GM19438 (cell line): ENCODE measurements at regions not wholly inside any gene's neighbourhood (a gene's known extent, or its start where the extent isn't known, plus 50 kb on each side); places are given as distances from the start of the nearest gene placed in this dataset.
"Not testable (repeated sequence)": the region's sequence is repeated elsewhere in the genome, so short reads cannot be mapped to it uniquely, and the experiment has no call there.

Experiments
- ATAC-seq: cut with Tn5 transposase; IDR thresholded peaks from one replicate; pipeline ENCODE4 v1.9.1; 2021; ENCODE audit warnings: low read depth; ENCODE audit not compliant: unreplicated experiment

DNA sequence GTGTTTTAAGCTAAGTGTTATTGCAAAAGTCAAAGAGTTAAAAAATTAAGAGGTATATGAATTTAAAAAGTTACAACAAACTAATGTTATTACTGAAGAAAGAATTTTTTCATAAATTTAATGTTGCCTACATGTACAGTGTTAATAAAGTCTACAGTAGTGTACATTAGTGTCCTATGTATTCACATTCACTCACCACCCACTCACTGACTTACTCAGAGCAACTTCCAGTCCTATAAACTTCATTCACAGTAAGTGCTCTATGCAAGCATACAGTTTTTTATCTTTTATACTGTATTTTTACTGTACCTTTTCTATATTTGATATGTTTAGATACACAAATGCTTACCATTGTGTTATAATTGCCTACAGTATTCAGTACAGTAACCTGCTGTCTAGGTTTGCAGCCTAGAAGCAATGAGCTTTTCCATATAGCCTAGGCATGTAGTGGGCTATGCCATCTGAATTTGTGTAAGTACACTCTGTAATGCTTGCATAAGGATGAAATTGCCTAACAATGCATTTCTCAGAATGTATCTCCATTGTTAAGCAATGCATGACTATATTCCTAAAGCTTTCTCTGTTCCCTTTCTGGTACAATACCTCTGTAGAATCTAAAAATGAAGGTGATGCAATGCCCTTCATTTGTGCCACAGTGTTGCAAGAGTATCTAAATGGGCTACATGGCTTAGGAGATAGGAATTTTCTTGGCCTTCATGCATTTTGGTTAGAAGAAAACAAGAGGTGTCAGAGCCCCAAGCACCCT lies 370.8 kb upstream of the NT5C1B start:
- ATAC-seq, result no peak

DNA sequence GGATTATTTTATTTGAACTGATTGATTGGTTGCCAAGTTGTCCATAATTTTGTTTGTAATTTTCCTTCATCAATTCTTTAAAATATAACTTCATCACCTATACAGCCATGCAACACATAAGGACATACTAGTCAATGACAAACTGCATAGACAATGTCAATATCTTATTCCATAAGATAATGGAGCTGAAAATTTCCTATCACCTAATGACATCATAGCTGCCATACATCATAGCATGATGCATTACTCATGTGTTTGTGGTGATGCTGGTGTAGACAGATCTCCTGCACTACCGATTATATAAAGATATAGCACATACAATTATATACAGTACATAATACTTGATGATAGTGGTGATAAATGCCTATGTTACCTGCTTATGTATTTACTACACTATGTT lies 369.8 kb upstream of the NT5C1B start:
- ATAC-seq, result no peak

DNA sequence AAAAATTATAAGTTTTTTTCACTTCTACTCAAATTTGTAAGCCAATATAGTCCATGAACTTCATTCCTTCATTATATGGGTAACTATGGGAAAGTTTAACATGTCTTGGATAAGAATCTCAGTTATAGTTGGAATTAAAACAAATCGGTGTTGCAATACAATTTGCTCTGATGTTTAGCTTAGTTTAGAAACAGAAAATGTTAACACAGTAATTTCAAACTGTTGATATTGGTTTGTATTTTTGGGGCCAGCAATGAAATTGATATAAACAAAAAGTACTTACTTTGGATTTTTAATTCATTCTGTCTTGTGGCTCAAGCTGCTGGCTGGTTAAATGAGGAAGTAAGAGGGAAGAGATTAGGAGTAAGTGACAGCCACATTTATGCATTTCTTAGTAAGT lies 368.5 kb upstream of the NT5C1B start:
- ATAC-seq, result no peak

DNA sequence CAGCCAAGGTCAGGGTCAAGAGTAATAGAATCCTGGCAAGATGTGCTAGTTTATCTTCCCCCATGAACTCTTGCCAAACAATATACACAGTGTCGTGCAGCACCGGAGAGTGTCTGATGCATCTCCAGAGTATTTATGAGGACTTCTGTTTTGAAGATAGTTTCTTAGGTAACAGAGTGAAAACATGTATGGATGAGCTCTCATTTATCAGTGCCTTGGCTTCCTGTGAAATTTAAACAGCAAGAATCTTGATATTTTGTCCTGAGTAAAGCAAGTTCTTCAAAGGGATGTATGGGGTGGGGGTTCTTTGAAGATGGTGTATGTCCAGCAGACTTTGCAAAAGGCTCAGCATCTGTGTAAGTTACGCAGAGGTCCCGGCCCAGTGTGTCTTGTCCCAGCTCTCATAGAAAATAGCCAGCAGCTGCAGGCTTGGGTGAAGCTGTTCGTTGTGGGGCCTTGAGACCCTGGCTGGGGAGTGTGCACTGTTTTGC lies 361.0 kb upstream of the NT5C1B start:
- no peak for ATAC-seq

DNA sequence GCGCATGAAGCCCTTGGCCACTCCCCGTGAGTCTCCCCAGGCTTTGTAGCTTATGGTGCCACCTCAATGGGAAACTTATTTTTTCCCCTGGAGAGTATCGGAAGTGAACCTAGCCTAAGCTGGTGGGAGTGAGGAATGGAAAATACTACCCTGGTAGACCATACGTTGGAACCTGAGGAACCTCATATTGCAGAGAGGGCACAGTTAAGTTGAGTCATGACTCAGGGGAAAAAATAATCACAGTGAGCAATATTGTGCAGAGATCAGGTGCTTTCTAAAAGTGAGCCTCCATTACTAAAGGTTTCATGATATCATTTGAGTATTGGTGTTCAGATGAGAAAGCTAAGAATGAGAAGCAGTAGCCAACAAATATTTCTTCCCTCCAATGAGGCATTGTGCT lies 360.5 kb upstream of the NT5C1B start:
- ATAC-seq, result no peak

DNA sequence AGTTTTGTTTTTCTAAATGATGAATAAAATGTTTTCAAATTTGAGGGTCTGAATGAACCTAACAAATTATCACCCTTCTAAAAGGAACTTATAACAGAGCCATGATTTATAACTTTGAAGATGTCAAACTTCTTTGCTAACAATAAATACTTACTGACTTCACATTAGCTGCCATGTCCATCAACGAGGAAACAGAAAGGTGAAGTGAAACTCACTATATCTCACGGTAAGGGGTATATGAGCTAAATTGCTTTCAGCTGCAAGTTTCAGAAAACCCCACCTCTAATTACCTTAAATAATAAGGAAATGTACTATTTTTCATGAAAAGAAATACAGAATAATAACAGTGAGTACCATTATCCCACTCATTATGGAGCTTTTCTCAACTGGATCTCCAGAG lies 350.8 kb upstream of the NT5C1B start:
- ATAC-seq, result no peak

DNA sequence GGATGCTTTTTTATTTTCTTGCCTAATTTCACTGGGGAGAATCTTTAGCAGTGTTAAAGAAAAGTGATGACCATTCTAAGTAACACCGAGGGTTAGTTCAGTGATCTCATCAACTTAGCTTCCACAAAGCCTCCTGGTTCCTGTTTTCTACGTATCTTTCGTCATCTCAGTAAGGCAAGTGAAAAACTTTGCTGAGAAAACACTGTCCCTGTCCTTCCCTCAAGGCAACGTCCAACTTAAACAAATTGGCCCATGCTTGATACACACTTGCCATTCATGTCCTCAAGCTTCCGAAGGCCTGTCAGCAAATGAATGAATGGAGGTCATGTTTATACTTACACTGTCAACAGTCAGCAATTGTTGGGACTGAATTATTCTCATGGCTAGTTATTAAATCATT lies 350.4 kb upstream of the NT5C1B start:
- not testable (repeated sequence) for ATAC-seq

DNA sequence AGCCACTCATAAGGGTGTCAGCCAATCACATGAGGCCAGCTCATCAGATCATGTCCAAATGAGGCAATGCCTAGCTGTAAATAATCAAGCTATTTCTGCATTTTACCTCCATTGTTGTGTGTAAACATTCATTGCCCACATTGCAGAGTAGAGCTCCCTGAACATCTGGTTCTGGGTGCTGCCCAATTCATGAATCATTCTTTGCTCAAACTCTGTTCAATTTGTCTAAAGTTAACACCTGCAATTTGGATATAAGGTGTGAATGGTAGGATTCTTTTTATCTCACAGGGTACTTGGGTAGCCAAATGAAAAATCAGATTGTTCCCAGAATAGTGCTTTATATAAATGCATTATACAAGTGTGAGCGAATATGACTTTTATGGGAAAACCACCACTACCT lies 345.5 kb upstream of the NT5C1B start:
- ATAC-seq, result no peak

DNA sequence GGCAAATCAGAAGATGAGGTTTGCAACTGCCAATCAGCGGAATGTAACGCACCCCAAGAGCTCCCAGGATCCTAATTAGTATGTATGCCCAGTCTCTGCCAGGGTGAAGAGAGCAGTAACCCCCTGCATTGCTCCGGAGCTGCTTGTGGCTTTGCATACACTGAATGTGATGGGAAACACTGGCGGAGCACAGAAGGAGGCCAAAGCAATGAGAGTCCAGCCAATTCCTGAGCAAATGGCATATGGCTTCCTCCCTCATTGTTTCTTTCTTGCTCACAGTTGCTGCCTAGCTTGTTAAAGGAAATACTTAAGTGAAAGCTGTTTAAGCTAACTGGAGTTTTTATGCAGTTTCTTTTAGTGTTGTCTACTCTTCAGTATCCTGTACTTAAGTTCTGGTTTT lies 343.5 kb upstream of the NT5C1B start:
- ATAC-seq, result no peak

DNA sequence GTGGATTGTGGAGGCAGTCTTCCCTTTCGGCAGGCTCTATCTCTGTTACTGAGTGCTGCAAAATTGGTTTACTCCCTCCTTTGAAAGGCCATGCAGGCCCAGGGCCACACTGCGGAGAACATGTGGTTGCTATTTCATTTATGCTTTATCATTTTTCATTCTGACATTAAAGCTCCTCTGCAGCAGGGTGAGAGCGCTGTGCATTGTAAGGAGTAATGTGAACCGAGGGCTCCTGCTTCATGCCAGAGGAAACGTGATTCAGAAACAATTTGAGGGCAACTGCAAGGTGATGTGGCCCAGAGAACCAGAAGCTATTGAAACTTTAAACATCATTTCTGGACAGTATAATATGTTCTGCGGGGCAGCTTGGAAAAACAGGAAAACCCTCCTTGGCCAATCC lies 341.6 kb upstream of the NT5C1B start:
- no peak for ATAC-seq

DNA sequence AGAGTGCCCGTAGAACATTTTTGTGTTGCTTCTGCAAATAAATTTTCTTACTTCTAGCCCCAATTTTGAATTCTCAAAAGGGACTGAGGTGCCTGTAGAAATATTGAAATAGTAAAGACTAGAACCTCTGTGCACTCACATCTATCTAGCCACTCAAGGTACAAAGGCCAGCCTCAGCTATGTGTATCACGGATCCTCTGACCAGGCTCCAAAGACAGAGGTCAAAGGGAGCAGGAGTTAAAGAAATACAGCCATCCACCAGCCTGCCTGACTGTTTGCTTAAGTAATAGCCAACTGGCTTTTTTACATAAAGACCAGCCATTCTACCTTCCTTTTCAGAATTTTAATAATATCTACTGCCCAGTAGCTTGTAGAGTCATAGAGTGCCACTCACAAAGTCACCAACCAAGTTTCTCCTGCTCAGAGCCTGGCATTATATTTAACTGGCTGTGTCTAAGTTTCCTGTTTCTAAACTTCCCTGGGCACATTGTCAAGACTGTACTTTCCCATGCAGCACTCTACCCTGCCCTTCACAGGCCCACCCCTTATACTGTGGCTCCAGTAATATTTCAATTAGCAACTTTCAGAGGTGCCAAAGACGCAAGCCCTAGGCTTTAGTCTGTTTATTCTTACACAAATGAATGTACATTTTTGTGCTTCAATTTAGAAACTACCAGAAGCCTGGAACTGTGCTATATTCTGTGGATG lies 338.3 kb upstream of the NT5C1B start:
- no peak for ATAC-seq

DNA sequence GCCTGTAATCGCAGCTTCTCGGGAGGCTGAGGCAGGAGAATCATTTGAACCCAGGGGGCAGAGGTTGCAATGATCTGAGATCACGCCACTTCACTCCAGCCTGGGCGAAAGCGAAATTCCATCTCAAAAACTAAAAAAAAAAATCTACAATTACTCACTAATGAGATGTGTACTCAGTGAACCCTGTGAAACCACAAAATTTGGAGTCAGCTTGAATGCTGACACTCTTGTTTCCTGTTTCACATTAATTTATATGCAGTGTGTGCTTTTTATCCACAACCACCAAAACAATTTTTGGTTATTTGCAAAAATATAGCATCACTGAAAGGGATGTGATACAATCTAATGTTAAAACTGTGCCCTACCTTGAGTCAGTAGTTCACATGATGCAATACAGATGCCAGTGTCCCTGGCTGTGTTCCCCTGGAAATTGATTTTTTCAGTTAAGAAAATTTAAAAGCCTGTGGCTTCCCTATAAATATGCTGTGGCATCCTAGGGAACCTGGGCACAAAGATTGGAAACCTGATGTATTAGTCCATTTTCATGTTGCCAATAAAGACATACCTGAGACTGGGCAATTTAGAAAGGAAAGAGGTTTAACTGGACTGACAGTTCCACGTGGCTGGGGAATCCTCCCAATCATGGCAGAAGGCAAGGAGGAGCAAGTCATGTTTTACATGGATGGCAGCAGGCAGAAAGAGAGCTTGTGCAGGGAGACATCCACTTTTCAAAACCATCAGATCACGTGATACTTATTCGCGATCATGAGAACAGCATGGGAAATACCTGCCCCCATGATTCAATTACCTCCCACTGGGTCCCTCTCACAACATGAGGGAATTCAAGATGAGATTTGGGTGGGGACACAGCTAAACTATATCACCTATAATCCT lies 337.5 kb upstream of the NT5C1B start:
- no peak for ATAC-seq

DNA sequence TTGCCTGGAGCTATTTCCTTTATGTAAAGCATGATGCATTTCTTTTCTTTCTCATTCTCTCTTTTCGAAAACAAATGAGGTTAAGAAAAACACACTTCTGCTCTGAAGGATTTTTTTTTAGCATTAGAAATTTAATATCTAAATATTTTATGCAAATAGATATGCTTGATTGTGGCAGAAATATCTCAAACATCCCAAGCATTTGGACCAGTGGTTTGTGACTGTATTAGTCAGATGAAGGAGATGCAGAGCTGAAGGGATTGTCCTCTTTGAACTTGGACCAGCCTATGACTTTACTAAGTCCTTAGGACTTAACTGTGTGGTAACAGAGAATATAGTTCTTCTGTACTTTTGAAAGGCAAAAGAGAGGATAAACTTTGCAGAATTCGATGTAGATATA lies 335.9 kb upstream of the NT5C1B start:
- no peak for ATAC-seq

DNA sequence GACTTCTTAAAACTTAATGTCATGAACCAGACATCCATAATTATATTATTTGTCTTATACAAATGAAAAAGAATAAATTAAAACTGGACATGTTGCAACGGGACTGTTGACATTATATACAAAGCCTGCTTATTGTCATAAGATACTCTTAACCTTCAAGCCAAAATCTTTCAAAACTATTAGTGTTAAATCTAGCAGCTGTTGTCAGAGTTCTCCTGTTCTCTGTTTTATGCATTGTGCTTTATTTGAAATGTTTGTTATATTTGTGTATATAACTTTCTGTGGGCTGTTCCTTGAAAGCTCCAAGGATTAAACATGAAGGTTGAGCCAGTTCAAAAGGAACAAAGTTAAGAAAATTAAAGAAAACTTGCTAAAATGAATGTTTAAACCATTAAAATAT lies 335.5 kb upstream of the NT5C1B start:
- ATAC-seq, result no peak

DNA sequence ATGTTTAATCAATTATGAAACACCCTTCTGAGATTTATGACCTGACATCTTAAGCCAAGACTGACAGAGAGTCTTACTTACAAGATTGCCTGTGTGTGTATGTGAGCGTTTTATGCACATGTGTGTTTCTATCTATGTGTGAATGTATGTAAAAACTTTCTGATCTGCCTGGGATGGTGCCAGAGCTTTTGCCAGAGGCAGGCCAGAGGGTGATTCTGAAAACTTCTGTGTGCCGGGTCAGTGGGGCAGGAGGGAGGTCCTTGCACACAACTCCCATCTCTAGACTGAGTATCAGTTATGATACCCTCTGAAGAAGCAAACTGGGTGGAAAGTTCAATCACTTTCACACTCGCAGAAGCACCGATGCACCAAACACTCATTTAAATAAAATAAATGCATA lies 335.0 kb upstream of the NT5C1B start:
- ATAC-seq, result no peak

DNA sequence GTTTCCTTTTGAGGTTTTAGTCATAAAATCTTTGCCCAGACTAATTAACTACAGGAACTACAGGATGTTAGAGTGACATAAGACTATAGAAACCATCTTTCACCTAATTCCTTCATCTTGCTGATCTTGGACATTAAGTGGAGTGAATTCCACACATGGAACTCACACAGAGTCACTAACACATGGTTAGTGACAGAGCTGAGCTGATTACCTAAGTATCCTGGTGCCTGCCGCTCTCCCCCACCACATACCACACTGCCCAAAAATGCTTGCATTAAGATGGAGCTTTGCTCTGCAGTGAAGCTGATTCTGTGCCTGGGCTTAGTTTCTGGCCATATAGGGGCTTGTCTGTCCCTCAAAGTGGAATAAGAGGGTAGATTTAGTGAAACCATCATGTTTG lies 332.9 kb upstream of the NT5C1B start:
- ATAC-seq, result no peak

DNA sequence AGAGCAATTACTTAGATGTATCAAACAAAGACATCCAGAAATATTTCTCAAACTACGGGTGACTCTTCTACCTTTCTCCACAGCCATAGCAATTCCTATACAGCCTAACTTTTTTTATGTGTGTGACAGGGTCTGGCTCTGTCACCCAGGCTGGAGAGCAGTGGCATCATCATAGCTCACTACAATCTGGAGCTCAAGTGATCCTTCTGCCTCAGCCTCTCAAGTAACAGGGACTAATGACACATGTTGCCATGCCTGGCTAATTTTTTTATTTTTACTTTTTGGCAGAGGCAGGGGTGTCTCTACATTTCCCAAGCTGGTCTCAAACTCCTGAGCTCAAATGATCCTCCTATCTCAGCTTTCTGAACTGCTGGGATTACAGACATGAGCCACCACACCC lies 328.9 kb upstream of the NT5C1B start:
- ATAC-seq, result no peak

DNA sequence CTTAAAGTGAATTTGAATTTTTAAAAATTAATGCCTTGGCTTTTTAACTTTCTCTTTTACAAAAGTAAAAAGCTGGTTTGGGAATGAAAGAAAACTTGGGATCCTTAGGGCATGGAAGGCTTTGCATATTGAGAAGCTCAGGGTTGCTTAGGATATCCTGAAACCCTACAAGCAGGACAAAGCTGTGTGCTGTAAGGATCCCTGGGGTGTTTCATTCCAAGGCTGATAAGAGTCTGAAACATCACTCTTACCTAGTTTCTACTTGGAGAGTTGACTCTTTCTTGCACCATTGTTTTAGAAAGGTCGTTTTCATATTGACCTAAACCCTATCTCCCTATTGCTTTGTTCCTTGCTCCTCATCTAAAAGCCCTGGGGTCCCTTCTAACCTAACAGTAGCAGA lies 325.9 kb upstream of the NT5C1B start:
- no peak for ATAC-seq

DNA sequence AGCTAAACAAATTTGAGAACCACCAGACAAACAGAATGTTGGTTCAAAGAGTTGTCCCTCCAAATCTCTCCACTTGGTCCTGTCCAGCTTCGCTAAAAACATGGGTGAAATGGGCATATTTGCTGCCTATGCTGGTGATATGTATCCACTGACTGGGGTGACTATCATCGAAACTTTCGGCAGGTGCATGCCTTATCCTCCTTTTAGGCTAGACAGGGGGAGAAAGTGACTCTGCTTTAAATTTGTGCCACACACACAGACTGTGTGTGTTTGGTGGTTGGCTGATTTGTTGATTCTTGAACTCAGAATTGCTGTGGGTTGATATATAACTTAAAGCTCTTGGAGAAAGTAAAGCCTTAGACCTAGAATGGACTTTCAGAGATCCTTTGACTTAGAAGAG lies 324.1 kb upstream of the NT5C1B start:
- ATAC-seq, result no peak

DNA sequence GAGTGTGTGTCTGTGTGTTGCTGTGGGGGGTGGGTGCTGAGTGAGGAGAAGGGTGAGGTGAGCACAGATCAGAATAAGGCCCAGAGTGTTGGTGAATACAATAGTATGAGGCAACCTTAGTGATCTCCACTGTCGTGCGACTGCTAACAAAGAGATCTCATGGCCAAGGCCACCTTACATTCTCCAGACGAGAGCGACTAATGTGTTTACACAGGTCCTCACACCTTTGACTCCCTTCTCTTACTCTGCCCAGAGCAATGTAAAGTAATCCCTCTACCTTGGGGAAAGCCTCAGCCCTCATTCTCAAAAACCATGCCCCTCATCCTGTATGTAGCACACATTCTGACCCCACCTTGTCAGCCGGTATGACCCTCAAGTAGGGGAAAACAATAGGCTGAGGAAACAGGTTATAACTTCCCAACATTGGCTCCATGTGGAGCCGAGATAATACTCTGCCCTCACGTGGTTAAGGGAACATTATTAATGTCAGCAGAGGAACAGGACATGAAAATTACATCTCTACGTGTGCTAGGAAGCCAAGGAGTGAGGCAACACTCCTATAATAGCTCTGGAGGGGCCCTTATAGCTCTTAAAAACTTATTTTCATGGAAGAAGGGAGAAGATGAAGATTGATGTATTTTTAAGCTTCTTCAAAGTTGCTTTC lies 323.0 kb upstream of the NT5C1B start:
- no peak for ATAC-seq

DNA sequence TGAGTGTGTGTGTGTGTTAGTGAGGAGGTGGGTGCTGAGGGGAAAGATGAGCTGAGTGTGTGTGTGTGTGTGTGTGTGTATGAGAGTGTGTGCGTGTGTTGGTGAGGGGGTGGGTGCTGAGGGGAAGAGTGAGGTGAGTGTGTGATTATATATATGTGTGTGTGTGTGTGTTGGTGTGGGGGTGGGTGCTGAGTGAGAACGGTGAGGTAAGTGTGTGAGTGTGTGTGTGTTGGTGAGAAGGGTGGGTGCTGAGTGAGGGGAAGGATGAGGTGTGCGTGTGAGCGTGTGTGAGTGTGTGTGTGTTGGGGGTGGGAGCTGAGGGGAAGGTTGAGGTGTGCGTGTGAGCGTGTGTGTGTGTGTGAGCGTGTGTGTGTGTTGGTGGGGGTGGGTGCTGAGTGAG lies 322.0 kb upstream of the NT5C1B start:
- ATAC-seq, result no peak
